ENCODE measurements at regions not wholly inside any gene's neighbourhood (a gene's known extent, or its start where the extent isn't known, plus 50 kb on each side); places are given as distances from the start of the nearest gene placed in this dataset.

GRCh38 chr7:131619336-131620305 is 63.2 kb upstream of the PODXL start:
- H3K4me3 Mint-ChIP-seq: no peak overlapping the region
- peaks cover 25% of the 10 kb centered on the region for H3K4me1 Mint-ChIP-seq (ENCODE audit: low read depth)
- H3K9me3 Mint-ChIP-seq: no peaks in the 10 kb centered on the region
- H3K27me3 Mint-ChIP-seq: peaks cover 9% of the 10 kb centered on the region
- H3K36me3 Mint-ChIP-seq (ENCODE audit: low read depth): no peaks in the 10 kb centered on the region
- H3K27ac Mint-ChIP-seq: peak overlapping the region; percentile 17
- intact Hi-C loops (cut with micrococcal nuclease): no loop called here

- Mint-ChIP-seq H3K4me3 (no peak overlapping the region), H3K36me3 (ENCODE audit: low read depth) (no peaks in the 10 kb centered on the region)
Observed at GRCh38 chr7:131618391-131618790, 62.0 kb upstream of the PODXL start.

DNA sequence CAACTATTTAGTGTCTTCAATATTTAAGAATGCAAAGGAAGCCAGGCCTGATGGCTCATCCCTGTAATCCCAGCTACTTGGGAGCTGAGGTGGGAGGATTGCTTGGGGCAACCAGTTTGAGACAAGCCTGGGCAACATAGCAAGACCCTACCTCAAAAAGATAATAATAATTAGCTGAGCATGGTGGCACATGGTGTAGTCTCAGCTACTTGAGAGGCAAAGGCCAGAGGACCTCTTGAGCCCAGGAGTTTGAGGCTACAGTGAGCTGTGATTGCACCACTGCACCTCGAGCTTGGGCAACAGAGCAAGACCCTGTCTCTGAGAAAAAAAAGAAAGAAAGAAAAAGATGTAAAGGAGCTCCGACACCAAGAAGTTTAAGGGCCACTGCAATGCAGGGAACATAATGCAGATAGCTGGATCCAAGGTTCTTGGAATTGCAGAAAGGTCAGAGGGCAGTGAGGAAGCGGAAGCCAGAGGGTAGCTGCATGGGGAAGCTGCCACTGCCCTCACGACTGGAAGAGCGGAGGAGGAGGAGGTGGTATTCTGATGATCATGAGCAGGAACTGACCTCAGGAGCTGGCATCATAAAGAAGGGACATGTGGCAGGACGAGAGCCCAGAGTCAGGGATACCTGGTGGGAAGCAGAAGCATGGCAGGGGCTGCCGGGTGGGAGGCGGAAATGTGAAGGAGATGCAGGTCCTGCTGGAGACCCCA is 60.2 kb upstream of the PODXL start:
- H3K27me3 Mint-ChIP-seq: no peaks in the 10 kb centered on the region

More at GRCh38 chr7:131618391-131618790, 62.0 kb upstream of the PODXL start:
- peaks cover 5% of the 10 kb centered on the region for H3K27me3 Mint-ChIP-seq
- intact Hi-C loops (cut with micrococcal nuclease): no loop called here
- H3K9me3 Mint-ChIP-seq: no peaks in the 10 kb centered on the region
- peaks cover 25% of the 10 kb centered on the region for H3K4me1 Mint-ChIP-seq (ENCODE audit: low read depth)
- no peak overlapping the region for H3K27ac Mint-ChIP-seq

GRCh38 chr7:131613909-131614308 is 57.5 kb upstream of the PODXL start:
- intact Hi-C loops (cut with micrococcal nuclease): no loop called here
- Mint-ChIP-seq H3K36me3 (ENCODE audit: low read depth) (no peaks in the 10 kb centered on the region), H3K9me3 (no peaks in the 10 kb centered on the region)

More for the DNA sequence above, 60.2 kb upstream of the PODXL start:
- Mint-ChIP-seq H3K36me3 (ENCODE audit: low read depth) (no peaks in the 10 kb centered on the region), H3K27ac (no peak overlapping the region), H3K4me3 (no peak overlapping the region), H3K4me1 (ENCODE audit: low read depth) (peaks cover 25% of the 10 kb centered on the region), H3K9me3 (no peaks in the 10 kb centered on the region)
- intact Hi-C loops (cut with micrococcal nuclease): no loop called here

DNA sequence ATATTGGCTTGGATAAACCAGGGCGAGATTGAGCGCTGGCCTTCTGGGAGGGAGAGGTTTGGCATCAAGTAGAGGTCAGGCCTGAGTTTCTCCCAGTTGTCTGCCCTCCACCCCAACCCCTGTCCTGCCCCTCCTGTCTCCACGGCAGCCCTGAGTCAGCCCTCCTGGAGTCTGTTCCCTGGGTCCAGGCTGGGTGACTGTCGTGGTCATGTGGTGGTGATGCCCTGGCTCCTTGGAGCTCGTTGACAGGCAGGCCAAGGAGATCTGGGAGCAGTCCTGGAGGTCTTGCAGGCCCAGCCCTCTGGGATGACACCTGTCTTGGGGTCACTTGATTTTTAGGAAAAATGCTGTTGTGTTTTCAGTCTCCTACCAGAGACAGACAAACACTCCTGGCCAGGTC is 53.6 kb upstream of the PODXL start:
- no peaks in the 10 kb centered on the region for H3K36me3 Mint-ChIP-seq (ENCODE audit: low read depth)
- no peak overlapping the region for H3K4me3 Mint-ChIP-seq
- H3K4me1 Mint-ChIP-seq (ENCODE audit: low read depth): peaks cover 7% of the 10 kb centered on the region
- intact Hi-C loops (cut with micrococcal nuclease): no loop called here
- H3K27ac Mint-ChIP-seq: no peak overlapping the region
- H3K9me3 Mint-ChIP-seq: no peaks in the 10 kb centered on the region
- peaks cover 15% of the 10 kb centered on the region for H3K27me3 Mint-ChIP-seq

More at GRCh38 chr7:131613909-131614308, 57.5 kb upstream of the PODXL start:
- no peak overlapping the region for H3K4me3 Mint-ChIP-seq
- H3K27me3 Mint-ChIP-seq: no peaks in the 10 kb centered on the region
- H3K27ac Mint-ChIP-seq: no peak overlapping the region
- H3K4me1 Mint-ChIP-seq (ENCODE audit: low read depth): peaks cover 10% of the 10 kb centered on the region

DNA sequence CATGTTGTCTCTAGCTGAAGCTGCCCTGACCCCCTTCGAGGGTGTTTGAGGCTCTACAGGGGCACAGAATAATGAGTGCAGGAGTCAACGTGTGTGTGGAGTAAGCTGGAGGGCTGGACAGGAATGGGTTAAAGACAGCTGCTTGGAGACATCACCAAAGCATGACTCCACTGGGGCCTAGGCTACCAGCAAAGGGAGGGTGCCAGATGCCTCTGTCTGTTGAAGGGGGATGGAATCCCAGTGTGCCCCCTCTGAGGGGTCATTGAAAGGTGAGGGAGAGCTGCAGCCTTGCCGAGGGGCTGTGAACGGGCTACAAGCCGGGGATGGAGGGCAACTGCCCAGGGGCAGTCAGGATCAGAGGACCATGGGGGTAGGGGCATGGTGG is 51.7 kb upstream of the PODXL start:
- peaks cover 7% of the 10 kb centered on the region for H3K4me1 Mint-ChIP-seq (ENCODE audit: low read depth)
- H3K27me3 Mint-ChIP-seq: peaks cover 23% of the 10 kb centered on the region

GRCh38 chr7:131607291-131608115 is 51.1 kb upstream of the PODXL start:
- intact Hi-C loops (cut with micrococcal nuclease): no loop called here
- no peak overlapping the region for H3K27ac Mint-ChIP-seq
- no peak overlapping the region for H3K4me3 Mint-ChIP-seq
- no peaks in the 10 kb centered on the region for H3K9me3 Mint-ChIP-seq
- peaks cover 28% of the 10 kb centered on the region for H3K27me3 Mint-ChIP-seq
- H3K4me1 Mint-ChIP-seq (ENCODE audit: low read depth): peaks cover 7% of the 10 kb centered on the region
- no peaks in the 10 kb centered on the region for H3K36me3 Mint-ChIP-seq (ENCODE audit: low read depth)

More for the DNA sequence above, 51.7 kb upstream of the PODXL start:
- H3K27ac Mint-ChIP-seq: no peak overlapping the region
- H3K36me3 Mint-ChIP-seq (ENCODE audit: low read depth): no peaks in the 10 kb centered on the region
- intact Hi-C loops (cut with micrococcal nuclease): no loop called here
- H3K9me3 Mint-ChIP-seq: no peaks in the 10 kb centered on the region
- H3K4me3 Mint-ChIP-seq: no peak overlapping the region

DNA sequence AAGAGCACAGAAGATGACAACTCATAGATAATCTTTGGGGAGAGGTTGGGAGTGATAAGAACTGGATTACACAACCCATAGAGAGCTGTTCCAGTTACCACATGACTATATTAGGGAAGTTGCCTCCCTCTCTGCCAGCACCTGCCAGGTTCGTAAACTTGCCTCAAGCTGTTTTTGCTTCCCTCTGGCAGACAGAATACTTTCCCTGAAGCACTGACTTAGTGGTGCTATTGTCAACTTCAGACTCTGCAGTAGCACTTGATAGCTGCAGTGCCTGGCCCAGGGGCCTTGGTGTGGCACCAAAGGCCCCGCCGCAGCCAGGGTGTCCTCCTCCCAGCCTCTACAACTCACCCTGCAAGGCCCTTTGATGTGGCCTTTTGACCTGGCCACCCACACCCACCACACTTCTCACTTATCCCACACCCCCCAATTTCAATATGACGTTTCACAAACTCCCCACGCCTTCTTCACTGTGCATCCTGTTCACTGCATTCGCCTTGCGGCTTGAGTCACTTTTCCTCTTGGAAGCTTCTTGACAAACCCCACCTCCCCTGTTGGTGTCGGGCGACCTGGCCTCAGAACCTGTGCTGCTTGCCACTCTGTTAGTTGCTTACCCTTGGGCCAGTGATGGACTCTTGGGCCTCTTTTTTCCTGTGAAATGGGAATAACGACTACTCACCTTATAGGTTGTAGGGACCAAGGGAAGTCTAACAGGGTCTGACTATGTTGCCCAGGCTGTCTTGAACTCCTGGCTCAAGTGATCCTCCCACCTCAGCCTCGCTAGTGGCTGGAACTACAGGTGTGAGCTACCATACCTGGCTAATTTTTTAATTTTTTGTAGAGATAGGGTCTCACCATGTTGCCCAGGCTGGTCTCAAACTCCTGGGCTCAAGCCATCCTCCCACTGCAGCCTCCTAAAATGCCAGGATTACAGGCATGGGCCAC is 50.2 kb upstream of the PODXL start:
- Mint-ChIP-seq H3K27me3 (peaks cover 28% of the 10 kb centered on the region), H3K9me3 (no peaks in the 10 kb centered on the region), H3K36me3 (ENCODE audit: low read depth) (no peaks in the 10 kb centered on the region), H3K4me3 (no peak overlapping the region), H3K27ac (no peak overlapping the region), H3K4me1 (ENCODE audit: low read depth) (peaks cover 7% of the 10 kb centered on the region)
- intact Hi-C loops (cut with micrococcal nuclease): no loop called here
